K562 (cell line): ENCODE measurements at regions not wholly inside any gene's neighbourhood (a gene's known extent, or its start where the extent isn't known, plus 50 kb on each side); places are given as distances from the start of the nearest gene placed in this dataset.

ENCODE experiments used
- ATAC-seq: fragments of 200-7000 bp; cut with Tn5 transposase; 3 replicates; pipeline ENCODE4 v1.9.1; 2020; ENCODE audit warnings: moderate library complexity
- BruUV-seq: library from RNA; stranded (reverse); fragments of 400-500 nt; replicated peaks from 2 replicates; lab custom pipeline; 2021; lab: Mats Ljungman, UMichigan
- CTCF ChIA-PET: fragments of 300-600 bp; formaldehyde crosslinking; extraction: SDS; loops from one replicate; lab custom pipeline; 2021; ENCODE audit warnings: low intra/inter-chr PET ratio; lab: Yijun Ruan, JAX
- POLR2A ChIA-PET: fragments of 300-600, 350-650 bp; sonication (Branson Sonifier 250); formaldehyde crosslinking; extraction: SDS; loops from one replicate; lab custom pipeline; 2021; ENCODE audit warnings: antibody characterized with exemption, inconsistent platforms; lab: Yijun Ruan, JAX
- DNase-seq, 4 experiments: peaks; one replicate each; pipeline versions ENCODE4 v3.0.0 to v3.0.0-alpha.2; 2011 to 2018; ENCODE audit warnings: low spot score in 3 of 4, mixed read lengths in 3 of 4; ENCODE audit errors: extremely low read depth in 1 of 4
- FAIRE-seq: peaks from 2 replicates; lab custom pipeline; 2011; peaks lifted over from hg19 to GRCh38; lab: Jason Lieb, UNC
- H2AFZ ChIP-seq: 2 replicates; pipeline ENCODE4 v1.6.0; 2011; ENCODE audit warnings: low read depth, low read length, control low read depth, inconsistent platforms
- H3K27ac ChIP-seq: fragments of 200-600 bp; 3 replicates; pipeline ENCODE4 v1.8.0; 2011; ENCODE audit warnings: low read depth, mild to moderate bottlenecking, control low read depth, inconsistent platforms, low read length, moderate library complexity, mixed read lengths; ENCODE audit errors: extremely low read depth
- H3K27me3 ChIP-seq, 2 experiments: fragments of 300-600 bp in 1 of 2; 2 replicates in 1 of 2; 3 replicates in 1 of 2; pipeline versions ENCODE4 v1.6.0 to v1.8.0; 2011; ENCODE audit warnings: inconsistent platforms in 2 of 2, low read length in 2 of 2, mild to moderate bottlenecking in 1 of 2, mixed read lengths in 1 of 2, moderate library complexity in 1 of 2; ENCODE audit not compliant: control insufficient read depth in 2 of 2, insufficient read depth in 2 of 2
- H3K36me3 ChIP-seq: fragments of 300-600 bp; 3 replicates; pipeline ENCODE4 v1.8.0; 2011; ENCODE audit warnings: mild to moderate bottlenecking, low read length, inconsistent platforms; ENCODE audit not compliant: control insufficient read depth, insufficient read depth
- H3K4me1 ChIP-seq, 2 experiments: fragments of 200-600 bp in 1 of 2; replicated peaks in 1 of 2; 2 replicates in 1 of 2; 3 replicates in 1 of 2; pipeline versions ENCODE4 v1.5.1 to v1.8.0; 2011; ENCODE audit warnings: inconsistent platforms in 2 of 2, low read length in 2 of 2, mild to moderate bottlenecking in 1 of 2, mixed read lengths in 1 of 2, moderate library complexity in 1 of 2; ENCODE audit not compliant: control insufficient read depth in 2 of 2, insufficient read depth in 2 of 2
- H3K4me2 ChIP-seq: 2 replicates; pipeline ENCODE4 v1.6.1; 2011; ENCODE audit warnings: low read length, control low read depth, inconsistent platforms, mixed read lengths; ENCODE audit not compliant: insufficient read depth
- H3K4me3 ChIP-seq: fragments of 200-600 bp; sonication (generic), shearing (Covaris generic); 2 replicates; pipeline ENCODE4 v1.5.1; 2016; ENCODE audit warnings: control low read depth, inconsistent platforms
- H3K79me2 ChIP-seq: fragments of 200-600 bp; 3 replicates; pipeline ENCODE4 v1.8.0; 2011; ENCODE audit warnings: low read length, inconsistent platforms; ENCODE audit not compliant: control insufficient read depth, insufficient read depth
- H3K9ac ChIP-seq, 2 experiments: 2 replicates each; pipeline versions ENCODE4 v1.6.0 to v1.6.1; 2011; ENCODE audit warnings: low read depth in 2 of 2, low read length in 2 of 2, control low read depth in 1 of 2, inconsistent platforms in 1 of 2, mild to moderate bottlenecking in 1 of 2, mixed read lengths in 1 of 2; ENCODE audit not compliant: insufficient read depth in 1 of 2
- H3K9me1 ChIP-seq: one replicate; pipeline ENCODE4 v1.6.0; 2011; ENCODE audit warnings: inconsistent platforms, mild to moderate bottlenecking, low read length, moderate library complexity; ENCODE audit not compliant: control insufficient read depth, insufficient read depth
- H3K9me3 ChIP-seq: replicated peaks from 2 replicates; pipeline ENCODE4 v1.5.1; 2011; ENCODE audit warnings: low read depth, low read length, inconsistent platforms; ENCODE audit not compliant: control insufficient read depth, insufficient read depth
- H4K20me1 ChIP-seq: replicated peaks from 2 replicates; pipeline ENCODE4 v1.6.1; 2011; ENCODE audit warnings: low read length, inconsistent platforms, mixed read lengths; ENCODE audit not compliant: control insufficient read depth, insufficient read depth
- CTBP1 ChIP-seq: fragments of 450-650 bp; IDR thresholded peaks from 2 replicates; pipeline ENCODE4 v1.6.1; 2016; ENCODE audit warnings: borderline replicate concordance
- CTCF ChIP-seq, 3 experiments: IDR thresholded peaks in 2 of 3; conservative IDR thresholded peaks in 1 of 3; 2 replicates each; pipeline ENCODE4 v1.5.1; 2011 to 2012; ENCODE audit warnings: low read length in 3 of 3, mild to moderate bottlenecking in 3 of 3, control low read depth in 2 of 3, improper control_type of control experiment in 1 of 3, inconsistent platforms in 1 of 3, low read depth in 1 of 3, mixed read lengths in 1 of 3, moderate library complexity in 1 of 3; ENCODE audit not compliant: insufficient read depth in 2 of 3
- DNMT1 ChIP-seq: fragments of 450-650 bp; IDR thresholded peaks from 2 replicates; pipeline ENCODE4 v1.6.1; 2016; ENCODE audit warnings: antibody characterized with exemption, mild to moderate bottlenecking
- ESRRA ChIP-seq: fragments of 450-650 bp; IDR thresholded peaks from 2 replicates; pipeline ENCODE4 v1.6.1; 2014; ENCODE audit warnings: low read depth, mild to moderate bottlenecking, moderate library complexity, borderline replicate concordance
- FOXM1 ChIP-seq, 2 experiments: fragments of 450-650 bp in 1 of 2; sonication (generic) in 1 of 2; formaldehyde crosslinking in 1 of 2; IDR thresholded peaks; 2 replicates each; pipeline versions ENCODE4 v1.6.1 to v1.9.0; 2017 to 2022; ENCODE audit warnings: low read depth in 2 of 2, mild to moderate bottlenecking in 2 of 2, missing genetic modification reagents in 1 of 2, moderate library complexity in 1 of 2
- KAT2B ChIP-seq: IDR thresholded peaks from one replicate; pipeline ENCODE4 v1.6.1; 2012; ENCODE audit warnings: low read depth, mild to moderate bottlenecking, control low read depth, inconsistent platforms, low read length, moderate library complexity
- NR2C1 ChIP-seq, 2 experiments: fragments of 450-650 bp; IDR thresholded peaks; 2 replicates each; pipeline ENCODE4 v1.6.1; 2017; ENCODE audit warnings: mild to moderate bottlenecking in 2 of 2, antibody characterized with exemption in 1 of 2, inconsistent platforms in 1 of 2, missing compliant biosample characterization in 1 of 2, missing genetic modification characterization in 1 of 2
- POLR3G ChIP-seq: IDR thresholded peaks from 2 replicates; pipeline ENCODE4 v1.6.1; 2011; ENCODE audit not compliant: insufficient read length, insufficient replicate concordance; ENCODE audit errors: extremely low read depth
- REST ChIP-seq, 2 experiments: fragments of 450-650 bp; formaldehyde crosslinking in 1 of 2; IDR thresholded peaks; 2 replicates each; pipeline versions ENCODE4 v1.4.0 to v1.6.1; 2014 to 2020; ENCODE audit warnings: mild to moderate bottlenecking in 2 of 2, borderline replicate concordance in 1 of 2, low read depth in 1 of 2
- STAT5B ChIP-seq: fragments of 250-450 bp; sonication (Bioruptor Pico); IDR thresholded peaks from 2 replicates; pipeline ENCODE4 v1.8.0; 2021; ENCODE audit warnings: mild to moderate bottlenecking, inconsistent platforms
- XRCC4 ChIP-seq: IDR thresholded peaks from one replicate; pipeline ENCODE4 v1.6.1; 2011; ENCODE audit not compliant: insufficient read depth, insufficient read length; ENCODE audit errors: extremely low read depth
- ZKSCAN1 ChIP-seq: fragments of 150-350 bp; IDR thresholded peaks from 2 replicates; pipeline ENCODE4 v1.6.1; 2016; ENCODE audit warnings: low read depth, low read length
- ZNF408 ChIP-seq: fragments of 250-450 bp; sonication (Bioruptor Pico); IDR thresholded peaks from 2 replicates; pipeline ENCODE4 v1.4.0; 2020; ENCODE audit warnings: low read depth, mild to moderate bottlenecking, moderate library complexity
- ZNF644 ChIP-seq: fragments of 200-800 bp; sonication (Bioruptor generic); IDR thresholded peaks from 2 replicates; pipeline ENCODE4 v1.6.1; 2016; ENCODE audit warnings: low read depth, missing genetic modification characterization, missing compliant biosample characterization
- WGBS: fragments of 100-300 bp; shearing (Covaris generic); methylation state at CpG from one replicate; pipeline ENCODE4 v1.1.6; 2016; ENCODE audit warnings: low coverage, mixed read lengths; ENCODE audit not compliant: insufficient coverage; ENCODE audit errors: missing lambda C conversion rate; 5-methylcytosine and 5-hydroxymethylcytosine counted together
- in situ Hi-C: fragments of 300-500 bp; cut with MboI; formaldehyde crosslinking; loops from 4 replicates; pipeline ENCODE4 v1.15.0; 2018; ENCODE audit warnings: inconsistent platforms, mixed read lengths
- intact Hi-C: fragments of 100-400 bp; cut with micrococcal nuclease; formaldehyde crosslinking; loops from 2 replicates; pipeline ENCODE4 v1.14.2; 2022

GRCh38 chr18:24797981-24798380 is 337.5 kb downstream of the HRH4 start:
- DNase-seq (no peak), ATAC-seq (no peak), FAIRE-seq (no peak)
- no peaks in the 10 kb centered on the region for H3K9me3 ChIP-seq
- in situ Hi-C loops = no loop called here
- no peaks in the 10 kb centered on the region for H3K9me1 ChIP-seq
- WGBS = 0% methylated on average over 3 of the region's 3 CpGs
- no peaks in the 10 kb centered on the region for H3K36me3 ChIP-seq
- H3K9ac ChIP-seq = no peak overlapping the region
- no peak overlapping the region for H2AFZ ChIP-seq
- ChIA-PET CTCF (no interaction called here), POLR2A (no interaction called here)
- no peak overlapping the region for H3K4me2 ChIP-seq
- BruUV-seq = no TSS peak
- no peaks in the 10 kb centered on the region for H3K4me1 ChIP-seq
- intact Hi-C loops = no loop called here
- no peaks in the 10 kb centered on the region for H4K20me1 ChIP-seq
- H3K79me2 ChIP-seq = no peaks in the 10 kb centered on the region
- H3K4me3 ChIP-seq = no peak overlapping the region
- no peak overlapping the region for H3K27ac ChIP-seq
- no peaks in the 10 kb centered on the region for H3K27me3 ChIP-seq
- TF ChIP-seq FOXM1 (IDR thresholded peaks at IDR 0.05; ENCODE audit: low read depth) (no peak), FOXM1 (CRISPR knock-in tag; IDR thresholded peaks at IDR 0.05; ENCODE audit: low read depth) (no peak), ZKSCAN1 (no peak), STAT5B (CRISPR knock-in tag) (no peak), XRCC4 (no peak), REST (IDR thresholded peaks at IDR 0.05; ENCODE audit: borderline replicate concordance) (no peak), REST (CRISPR knock-in tag; IDR thresholded peaks at IDR 0.05; ENCODE audit: low read depth) (no peak), POLR3G (no peak), ZNF408 (CRISPR knock-in tag) (no peak), ESRRA (no peak), ZNF644 (tag) (no peak), KAT2B (no peak), DNMT1 (no peak), CTBP1 (no peak), NR2C1 (IDR thresholded peaks at IDR 0.05) (no peak), NR2C1 (tag; IDR thresholded peaks at IDR 0.05) (no peak), CTCF (IDR thresholded peaks at IDR 0.05 in 2 of 3, conservative IDR thresholded peaks at IDR 0.05 in 1 of 3; ENCODE audit: insufficient read depth in 2 of 3, low read depth in 1 of 3, low read length in 3 of 3) (no peak)
